NCI-H524 (cell line): ENCODE measurements at regions not wholly inside any gene's neighbourhood (a gene's known extent, or its start where the extent isn't known, plus 50 kb on each side); places are given as distances from the start of the nearest gene placed in this dataset.

Experiments used
- DNase-seq, 2 experiments: peaks; one replicate each; lab custom pipeline; 2025; lab: John Stamatoyannopoulos, UW

DNA sequence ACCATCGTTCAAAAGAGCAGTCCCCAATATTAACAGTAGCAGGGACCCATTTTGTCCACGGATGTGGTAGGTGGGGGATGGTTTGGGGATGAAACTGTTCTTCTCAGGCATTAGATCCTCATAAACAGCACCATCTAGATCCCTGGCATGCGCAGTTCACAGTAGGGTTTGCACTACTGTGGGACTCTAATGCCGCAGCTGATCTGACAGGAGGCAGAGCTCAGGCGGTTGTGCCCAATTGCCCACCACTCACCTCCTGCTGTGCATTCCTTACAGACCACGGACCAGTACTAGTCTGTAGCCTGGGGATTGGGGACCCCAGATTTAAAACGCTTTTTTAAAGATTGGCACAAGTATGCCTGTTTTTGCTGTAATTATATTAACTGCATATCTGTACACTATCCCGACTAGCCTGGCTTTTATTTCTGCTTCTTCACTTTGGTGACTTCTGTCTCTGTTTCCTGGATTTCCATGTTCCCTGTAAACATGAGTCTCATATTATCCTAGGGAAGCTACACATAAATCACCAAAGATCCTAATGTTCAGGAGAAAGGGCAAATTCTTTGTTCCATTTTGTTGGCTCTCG, 163.3 kb upstream of the AKR1E2 start:
- DNase-seq, result peak in 1 of 2 experiments; percentile 3

DNA sequence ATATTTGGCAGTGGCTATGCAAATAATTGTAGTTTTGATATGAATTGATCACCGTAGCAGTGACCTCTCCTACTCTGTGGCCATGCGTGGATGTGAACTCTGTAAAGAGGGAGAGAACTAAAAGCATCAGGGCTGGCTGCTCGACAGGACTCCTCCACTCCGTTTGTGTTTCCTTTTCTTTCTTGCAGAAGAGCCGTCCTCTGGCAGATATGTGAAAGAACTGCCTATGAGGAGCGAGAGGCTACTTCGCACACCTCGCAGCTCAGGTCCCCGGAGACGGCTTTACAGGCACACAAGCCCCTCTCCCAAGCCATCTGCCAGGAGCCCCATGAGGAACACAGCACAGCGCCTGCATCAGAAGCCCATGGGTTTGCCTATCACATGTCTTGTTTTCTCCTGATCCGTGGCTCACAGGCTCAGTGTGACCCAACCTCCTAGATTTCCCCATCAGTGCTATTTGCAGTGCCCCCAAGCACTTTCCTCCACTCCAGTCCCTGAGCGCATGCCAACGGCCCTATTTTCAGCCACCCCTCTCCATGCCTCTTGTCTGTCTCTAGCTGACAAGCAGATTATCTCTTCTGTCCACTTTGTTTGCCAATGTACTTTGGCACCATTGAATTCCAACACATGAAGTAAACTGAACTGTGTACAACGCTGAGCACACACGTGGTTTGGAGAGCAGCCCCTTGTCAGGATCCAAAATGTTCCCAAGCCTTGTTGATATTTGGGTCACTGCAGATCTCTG, 164.3 kb upstream of the AKR1E2 start:
- peak in 1 of 2 experiments; percentile 40 for DNase-seq

DNA sequence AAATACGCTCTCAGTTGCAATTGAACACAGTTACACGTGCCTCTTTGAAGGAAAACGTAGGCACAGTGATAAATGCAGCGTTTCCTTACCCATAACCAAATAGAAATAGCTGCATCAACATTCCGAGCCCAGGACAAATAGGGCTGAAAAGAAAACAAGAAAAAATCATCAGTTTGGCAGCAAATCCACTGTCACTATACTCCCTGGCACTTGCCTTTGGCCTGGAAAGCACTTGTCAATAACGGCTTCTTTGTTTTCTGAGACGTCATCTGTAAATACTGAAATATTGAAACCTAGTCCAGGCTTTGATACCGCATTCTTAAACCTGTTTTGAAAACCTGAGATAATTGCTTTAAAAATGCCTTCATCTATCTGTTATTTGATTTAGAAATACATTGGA, 167.2 kb upstream of the AKR1E2 start:
- no peak for DNase-seq

GRCh38 chr10:4656576-4657194, 169.3 kb upstream of the AKR1E2 start:
- DNase-seq, result peak in 1 of 2 experiments; percentile 30

- DNase-seq, result no peak
Observed at GRCh38 chr10:4655879-4656278, 170.1 kb upstream of the AKR1E2 start.

GRCh38 chr10:4655406-4655805, 170.6 kb upstream of the AKR1E2 start:
- no peak for DNase-seq

- DNase-seq, result no peak
Observed at GRCh38 chr10:4654496-4654895, 171.5 kb upstream of the AKR1E2 start.

DNA sequence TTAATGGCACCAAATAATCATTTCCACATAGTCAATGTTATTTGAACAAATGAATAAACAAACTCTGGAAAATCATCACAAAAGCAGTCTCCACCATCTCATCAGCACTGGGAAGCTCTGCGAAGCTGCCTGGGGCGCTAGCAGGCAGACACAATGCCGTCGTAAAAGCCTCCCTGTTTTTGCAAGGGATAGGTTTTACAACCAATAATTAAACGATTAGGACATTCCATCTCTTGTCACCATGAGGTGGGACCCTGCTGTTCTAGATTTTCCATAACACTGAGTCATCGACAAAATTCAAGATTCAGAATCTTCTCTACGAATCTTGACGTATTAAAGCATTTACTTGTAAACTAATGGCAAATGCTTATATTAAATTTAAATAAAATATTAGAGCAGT, 172.8 kb upstream of the AKR1E2 start:
- no peak for DNase-seq

GRCh38 chr10:4652111-4653010, 173.6 kb upstream of the AKR1E2 start:
- DNase-seq, result no peak

- no peak for DNase-seq
Observed at GRCh38 chr10:4651404-4652037, 174.5 kb upstream of the AKR1E2 start.

GRCh38 chr10:4650582-4650981, 175.4 kb upstream of the AKR1E2 start:
- no peak for DNase-seq

GRCh38 chr10:4649886-4650508, 176.0 kb upstream of the AKR1E2 start:
- DNase-seq, result no peak

DNA sequence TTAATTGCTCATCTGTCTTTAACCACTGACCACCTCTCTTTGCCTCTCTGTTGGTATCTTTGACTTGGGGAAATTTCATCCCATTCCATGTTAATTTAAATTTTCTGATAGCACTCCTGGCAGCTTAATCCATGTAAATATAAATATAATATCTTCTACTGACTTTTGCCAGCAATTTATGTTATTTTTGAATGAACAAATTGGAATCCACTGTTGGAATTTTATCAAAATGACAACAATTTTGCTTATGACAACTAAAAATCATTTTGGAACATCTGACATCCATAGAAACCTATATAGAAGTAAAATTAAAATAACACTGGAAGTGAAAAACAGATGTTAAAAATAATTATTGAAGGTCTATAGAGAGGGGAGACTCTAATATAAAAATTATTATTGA, 176.5 kb upstream of the AKR1E2 start:
- no peak for DNase-seq

DNA sequence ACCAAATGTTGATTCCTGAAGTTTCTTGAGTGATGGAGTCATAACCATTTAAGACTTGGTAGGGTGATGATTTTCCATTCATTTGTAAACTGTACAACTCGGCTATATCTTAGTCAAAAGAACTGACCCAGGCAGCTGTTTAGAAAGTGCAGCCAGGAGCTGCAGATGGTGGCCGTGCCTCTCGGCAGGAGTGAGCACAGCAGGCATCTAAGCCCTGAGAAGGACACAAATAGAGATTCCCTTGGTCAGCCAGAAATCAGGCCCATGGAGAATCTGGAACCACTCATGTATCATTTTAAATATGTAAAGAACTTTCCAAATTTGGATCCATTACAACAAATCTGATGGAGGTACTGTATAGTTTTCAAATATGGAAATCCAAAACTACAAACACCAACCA, 177.0 kb upstream of the AKR1E2 start:
- no peak for DNase-seq

GRCh38 chr10:4647109-4647785, 178.8 kb upstream of the AKR1E2 start:
- DNase-seq, result no peak

DNA sequence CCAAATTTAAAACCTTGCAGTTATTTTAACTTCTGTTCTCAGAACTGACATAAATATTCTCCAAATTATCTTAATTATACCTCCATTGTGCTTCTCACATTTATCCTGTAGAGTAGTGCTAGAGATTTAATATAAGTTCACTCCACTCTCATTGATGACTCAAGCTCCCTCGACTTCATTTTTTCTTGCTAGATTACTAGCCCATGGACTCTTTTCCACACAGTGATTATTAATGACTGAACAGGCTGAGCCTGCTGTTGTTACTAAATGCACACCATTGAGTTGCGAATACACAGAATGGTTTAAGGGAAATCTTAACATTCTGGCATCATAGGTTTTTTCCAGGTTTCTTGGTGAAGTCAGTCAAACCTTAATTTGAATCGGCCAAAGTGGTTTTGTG, 179.5 kb upstream of the AKR1E2 start:
- no peak for DNase-seq

DNA sequence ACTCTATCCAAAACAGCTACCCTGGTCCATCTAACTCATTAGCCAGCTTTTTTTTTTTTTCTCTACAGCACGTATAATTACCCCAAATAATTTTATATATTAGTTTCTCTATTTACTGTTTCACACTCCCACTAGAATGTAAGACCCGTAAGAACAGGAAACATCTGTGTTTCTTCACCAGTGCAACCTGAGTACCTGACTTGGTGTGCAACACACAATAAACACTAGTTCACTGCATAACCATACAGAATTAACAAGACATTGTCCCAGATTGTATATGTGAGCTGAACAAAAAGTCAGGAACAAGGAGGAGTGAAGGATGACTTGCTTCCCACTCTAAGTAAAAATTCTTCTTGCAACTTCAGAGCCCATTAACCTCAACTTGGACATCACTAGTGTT, 180.2 kb upstream of the AKR1E2 start:
- DNase-seq, result no peak

DNA sequence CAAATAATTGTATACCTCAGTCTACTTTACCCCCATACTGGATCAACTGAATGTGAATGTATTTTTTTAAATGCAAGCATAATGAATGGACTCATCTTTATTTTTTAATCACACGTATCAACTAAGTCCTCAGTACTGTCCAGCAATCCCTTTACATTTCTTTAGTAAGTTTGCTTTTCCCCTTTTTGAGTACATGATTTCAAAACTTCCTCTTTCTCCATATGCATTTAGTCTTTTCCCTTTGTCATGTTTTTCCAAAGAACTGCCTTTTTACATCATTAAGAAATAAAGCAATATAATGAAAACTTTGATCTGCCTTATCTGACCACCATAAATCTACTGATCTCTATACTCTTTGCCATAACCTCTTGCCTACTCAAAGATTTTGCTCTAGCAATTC, 182.5 kb upstream of the AKR1E2 start:
- DNase-seq, result no peak

DNA sequence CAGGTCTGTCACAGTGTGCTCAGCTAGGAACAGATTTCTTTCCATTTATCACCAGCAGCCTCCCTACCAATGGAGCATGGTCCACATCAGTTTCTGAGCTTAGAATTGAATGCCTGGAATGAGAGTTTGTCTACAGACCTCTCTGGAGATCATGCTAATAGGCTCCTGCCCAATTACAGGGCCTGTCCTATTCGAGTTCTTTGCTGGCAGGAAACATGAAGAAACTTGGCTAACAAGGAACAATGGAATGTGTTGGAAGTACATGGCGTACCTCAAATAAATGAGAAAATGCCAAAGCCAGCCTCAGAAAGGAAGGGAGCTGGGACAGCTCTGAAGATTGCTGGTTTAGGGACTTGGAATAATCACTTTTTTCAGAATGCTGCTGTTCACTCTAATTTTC, 186.0 kb upstream of the AKR1E2 start:
- no peak for DNase-seq

DNA sequence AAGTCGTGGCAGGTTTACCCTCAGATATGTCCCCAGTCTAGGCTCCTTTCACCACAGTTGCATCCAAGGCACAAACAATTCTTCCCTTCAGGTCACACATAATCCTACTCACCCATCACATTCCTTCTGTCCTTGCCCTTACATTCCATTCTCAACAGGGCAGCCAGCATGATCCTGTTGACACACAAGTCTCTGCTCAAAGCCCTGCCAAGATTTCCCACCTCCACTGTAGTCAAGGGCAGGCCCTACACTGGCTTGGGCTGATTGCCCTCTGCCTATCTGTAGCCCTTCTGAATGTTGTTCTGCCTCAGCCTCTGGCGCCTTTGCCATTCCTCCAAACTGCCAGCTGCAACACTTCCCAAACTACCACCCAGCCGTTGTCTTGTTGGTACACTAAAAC, 187.9 kb upstream of the AKR1E2 start:
- DNase-seq, result no peak

DNA sequence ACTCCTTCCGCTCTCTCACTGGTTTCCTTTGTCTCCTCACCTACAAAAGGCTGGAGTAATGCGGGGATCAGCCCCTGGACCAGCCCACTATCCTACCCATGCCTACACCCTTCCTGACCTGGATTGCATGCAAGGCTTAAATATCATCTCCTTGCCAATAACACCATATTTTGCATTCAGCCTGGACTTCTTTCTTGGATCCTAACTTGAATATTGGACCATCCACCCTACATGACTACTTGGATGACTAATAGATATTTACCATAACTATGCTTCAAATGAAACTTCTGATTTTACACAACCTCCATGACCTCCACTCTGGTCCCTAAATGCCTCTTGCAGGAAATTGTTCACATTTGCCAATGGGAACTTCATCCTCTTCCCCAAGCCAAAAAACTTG, 188.3 kb upstream of the AKR1E2 start:
- DNase-seq, result no peak
